NOMO-1 treated with dmso at 0.1 percent for 144 hours (cell line): ENCODE measurements at regions not wholly inside any gene's neighbourhood (a gene's known extent, or its start where the extent isn't known, plus 50 kb on each side); places are given as distances from the start of the nearest gene placed in this dataset.

Source experiments
- DNase-seq: peaks from one replicate; lab custom pipeline; 2025; ENCODE audit not compliant: unreplicated experiment; lab: John Stamatoyannopoulos, UW

GRCh38 chr2:105652014-105652796 is 92.5 kb upstream of the NCK2 start:
- no peak for DNase-seq

GRCh38 chr2:105649534-105649933 is 95.2 kb upstream of the NCK2 start:
- no peak for DNase-seq

GRCh38 chr2:105647731-105648130 is 97.0 kb upstream of the NCK2 start:
- no peak for DNase-seq

- no peak for DNase-seq
These were observed 98.0 kb upstream of the NCK2 start for GRCh38 chr2:105646774-105647076.

GRCh38 chr2:105645938-105646773 is 98.6 kb upstream of the NCK2 start:
- DNase-seq, result no peak

- no peak for DNase-seq
These were observed 99.4 kb upstream of the NCK2 start for GRCh38 chr2:105645031-105645937.

- DNase-seq, result no peak
These were observed 100.3 kb upstream of the NCK2 start for GRCh38 chr2:105644174-105644980.

- DNase-seq, result no peak
These were observed 101.1 kb upstream of the NCK2 start for GRCh38 chr2:105643405-105644173.

GRCh38 chr2:105641389-105641811 is 103.3 kb upstream of the NCK2 start:
- no peak for DNase-seq

- DNase-seq, result no peak
These were observed 104.5 kb upstream of the NCK2 start for GRCh38 chr2:105640246-105640645.

GRCh38 chr2:105636109-105636740 is 108.5 kb upstream of the NCK2 start:
- no peak for DNase-seq

GRCh38 chr2:105635564-105635963 is 109.1 kb upstream of the NCK2 start:
- DNase-seq, result no peak

GRCh38 chr2:105634198-105634597 is 110.5 kb upstream of the NCK2 start:
- DNase-seq, result no peak

- DNase-seq, result no peak
These were observed 112.8 kb upstream of the NCK2 start for GRCh38 chr2:105631922-105632321.

- no peak for DNase-seq
These were observed 113.7 kb upstream of the NCK2 start for GRCh38 chr2:105631011-105631410.

- no peak for DNase-seq
These were observed 115.1 kb upstream of the NCK2 start for GRCh38 chr2:105629634-105630033.

GRCh38 chr2:105627534-105627933 is 117.2 kb upstream of the NCK2 start:
- no peak for DNase-seq

- no peak for DNase-seq
These were observed 117.8 kb upstream of the NCK2 start for GRCh38 chr2:105626966-105627340.

- DNase-seq, result no peak
These were observed 118.3 kb upstream of the NCK2 start for GRCh38 chr2:105626212-105626965.
